ENCODE measurements at regions not wholly inside any gene's neighbourhood (a gene's known extent, or its start where the extent isn't known, plus 50 kb on each side); places are given as distances from the start of the nearest gene placed in this dataset.

- Histone ChIP-seq H3K9ac (ENCODE audit: low read length) (no peak overlapping the region), H3K9me3 (ENCODE audit: insufficient read depth, low read length) (no peaks in the 10 kb centered on the region), H3K27ac (ENCODE audit: low read depth, low read length) (no peak overlapping the region), H3K4me3 (ENCODE audit: insufficient read depth, low read length, poor library complexity, severe bottlenecking) (no peak overlapping the region), H3F3A (ENCODE audit: insufficient read depth) (no peaks in the 10 kb centered on the region), H3K9me2 (replicated peaks; ENCODE audit: insufficient read depth, low read length) (no peaks in the 10 kb centered on the region), H3K79me2 (ENCODE audit: insufficient read depth, low read length) (no peaks in the 10 kb centered on the region), H3K27me3 (ENCODE audit: low read length) (no peaks in the 10 kb centered on the region), H3K4me2 (ENCODE audit: low read depth, low read length, poor library complexity, severe bottlenecking) (no peak overlapping the region), H2AFZ (ENCODE audit: low read depth, low read length, severe bottlenecking) (no peak overlapping the region), H3K36me3 (ENCODE audit: low read length) (no peaks in the 10 kb centered on the region), H4K20me1 (ENCODE audit: low read depth, low read length) (no peaks in the 10 kb centered on the region)
- TF ChIP-seq CTCF (IDR thresholded peaks at IDR 0.05; ENCODE audit: insufficient read depth, low read length, poor library complexity, severe bottlenecking) (no peak), EZH2phosphoT487 (conservative IDR thresholded peaks at IDR 0.05; ENCODE audit: low read length) (no peak)
Observed at GRCh38 chr7:124399941-124400340, 365.7 kb downstream of the GPR37 start.

- H3K4me2 ChIP-seq (ENCODE audit: low read depth, low read length, poor library complexity, severe bottlenecking), result no peak overlapping the region
Observed at GRCh38 chr7:124398937-124399552, 366.2 kb upstream of the TMEM229A start.

GRCh38 chr7:124397134-124397533, 364.3 kb upstream of the TMEM229A start:
- no peaks in the 10 kb centered on the region for H3K27me3 ChIP-seq (ENCODE audit: low read length)
- no peak overlapping the region for H3K27ac ChIP-seq (ENCODE audit: low read depth, low read length)
- TF ChIP-seq CTCF (IDR thresholded peaks at IDR 0.05; ENCODE audit: insufficient read depth, low read length, poor library complexity, severe bottlenecking) (no peak), EZH2phosphoT487 (conservative IDR thresholded peaks at IDR 0.05; ENCODE audit: low read length) (no peak)
- no peak overlapping the region for H3K4me3 ChIP-seq (ENCODE audit: insufficient read depth, low read length, poor library complexity, severe bottlenecking)
- no peak overlapping the region for H3K4me2 ChIP-seq (ENCODE audit: low read depth, low read length, poor library complexity, severe bottlenecking)
- no peaks in the 10 kb centered on the region for H3K36me3 ChIP-seq (ENCODE audit: low read length)
- no peaks in the 10 kb centered on the region for H3K9me2 ChIP-seq (replicated peaks; ENCODE audit: insufficient read depth, low read length)
- H3F3A ChIP-seq (ENCODE audit: insufficient read depth), result no peaks in the 10 kb centered on the region
- no peaks in the 10 kb centered on the region for H3K9me3 ChIP-seq (ENCODE audit: insufficient read depth, low read length)
- no peaks in the 10 kb centered on the region for H4K20me1 ChIP-seq (ENCODE audit: low read depth, low read length)
- no peaks in the 10 kb centered on the region for H3K79me2 ChIP-seq (ENCODE audit: insufficient read depth, low read length)
- no peak overlapping the region for H3K9ac ChIP-seq (ENCODE audit: low read length)
- H2AFZ ChIP-seq (ENCODE audit: low read depth, low read length, severe bottlenecking), result no peak overlapping the region

More at GRCh38 chr7:124398937-124399552, 366.2 kb upstream of the TMEM229A start:
- no peaks in the 10 kb centered on the region for H3K27me3 ChIP-seq (ENCODE audit: low read length)
- H3K9me2 ChIP-seq (replicated peaks; ENCODE audit: insufficient read depth, low read length), result no peaks in the 10 kb centered on the region
- H3K79me2 ChIP-seq (ENCODE audit: insufficient read depth, low read length), result no peaks in the 10 kb centered on the region
- no peak overlapping the region for H2AFZ ChIP-seq (ENCODE audit: low read depth, low read length, severe bottlenecking)
- no peak overlapping the region for H3K27ac ChIP-seq (ENCODE audit: low read depth, low read length)
- no peak overlapping the region for H3K9ac ChIP-seq (ENCODE audit: low read length)
- no peaks in the 10 kb centered on the region for H3K36me3 ChIP-seq (ENCODE audit: low read length)
- no peak for TF ChIP-seq CTCF (IDR thresholded peaks at IDR 0.05; ENCODE audit: insufficient read depth, low read length, poor library complexity, severe bottlenecking)
- no peak for TF ChIP-seq EZH2phosphoT487 (conservative IDR thresholded peaks at IDR 0.05; ENCODE audit: low read length)
- H3F3A ChIP-seq (ENCODE audit: insufficient read depth), result no peaks in the 10 kb centered on the region
- no peaks in the 10 kb centered on the region for H4K20me1 ChIP-seq (ENCODE audit: low read depth, low read length)
- H3K9me3 ChIP-seq (ENCODE audit: insufficient read depth, low read length), result no peaks in the 10 kb centered on the region
- H3K4me3 ChIP-seq (ENCODE audit: insufficient read depth, low read length, poor library complexity, severe bottlenecking), result no peak overlapping the region

Measured in SU-DHL-6 (cell line).